ENCODE measurements at regions not wholly inside any gene's neighbourhood (a gene's known extent, or its start where the extent isn't known, plus 50 kb on each side); places are given as distances from the start of the nearest gene placed in this dataset.

DNA sequence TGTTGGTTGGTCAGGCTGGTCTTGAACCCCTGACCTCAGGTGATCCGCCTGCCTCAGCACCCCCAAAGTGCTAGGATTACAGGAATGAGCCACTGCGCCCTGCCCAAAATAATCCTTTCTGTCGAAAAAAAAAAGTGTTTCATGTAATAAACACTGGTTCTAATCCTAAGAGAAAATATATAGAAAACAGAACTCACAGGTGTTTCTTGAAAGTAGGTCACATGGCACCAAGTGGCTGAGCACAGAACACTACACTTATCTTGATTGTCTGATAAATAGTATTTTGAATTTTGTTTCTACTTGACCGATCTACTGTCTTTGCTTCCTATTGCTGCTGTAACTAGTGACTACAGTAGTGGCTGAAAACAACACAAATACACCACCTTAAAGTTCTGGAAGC, 87.6 kb upstream of the SOD1 start:
- TF ChIP-seq, protein P1, sequence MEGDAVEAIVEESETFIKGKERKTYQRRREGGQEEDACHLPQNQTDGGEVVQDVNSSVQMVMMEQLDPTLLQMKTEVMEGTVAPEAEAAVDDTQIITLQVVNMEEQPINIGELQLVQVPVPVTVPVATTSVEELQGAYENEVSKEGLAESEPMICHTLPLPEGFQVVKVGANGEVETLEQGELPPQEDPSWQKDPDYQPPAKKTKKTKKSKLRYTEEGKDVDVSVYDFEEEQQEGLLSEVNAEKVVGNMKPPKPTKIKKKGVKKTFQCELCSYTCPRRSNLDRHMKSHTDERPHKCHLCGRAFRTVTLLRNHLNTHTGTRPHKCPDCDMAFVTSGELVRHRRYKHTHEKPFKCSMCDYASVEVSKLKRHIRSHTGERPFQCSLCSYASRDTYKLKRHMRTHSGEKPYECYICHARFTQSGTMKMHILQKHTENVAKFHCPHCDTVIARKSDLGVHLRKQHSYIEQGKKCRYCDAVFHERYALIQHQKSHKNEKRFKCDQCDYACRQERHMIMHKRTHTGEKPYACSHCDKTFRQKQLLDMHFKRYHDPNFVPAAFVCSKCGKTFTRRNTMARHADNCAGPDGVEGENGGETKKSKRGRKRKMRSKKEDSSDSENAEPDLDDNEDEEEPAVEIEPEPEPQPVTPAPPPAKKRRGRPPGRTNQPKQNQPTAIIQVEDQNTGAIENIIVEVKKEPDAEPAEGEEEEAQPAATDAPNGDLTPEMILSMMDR (IDR thresholded peaks at IDR 0.05), result no peak
- TF ChIP-seq POLR2A (IDR thresholded peaks at IDR 0.05), result no peak
